ENCODE measurements at regions not wholly inside any gene's neighbourhood (a gene's known extent, or its start where the extent isn't known, plus 50 kb on each side); places are given as distances from the start of the nearest gene placed in this dataset.
A peak's percentile ranks its signal among the peaks of the same experiment; 100 is the strongest.

- no peak for DNase-seq
Observed at GRCh38 chr13:108156749-108157148, 58.6 kb downstream of the LIG4 start.

GRCh38 chr13:108155185-108156106 is 59.9 kb downstream of the LIG4 start:
- peak in 5 of 6 experiments; percentile 19 to 72 (median 43) for DNase-seq

GRCh38 chr13:108154421-108154858 is 60.9 kb downstream of the LIG4 start:
- no peak for DNase-seq

- no peak for DNase-seq
Observed at GRCh38 chr13:108146642-108147041, 68.7 kb downstream of the LIG4 start.

- DNase-seq, result no peak
Observed at GRCh38 chr13:108142702-108143436, 72.5 kb downstream of the LIG4 start.

GRCh38 chr13:108137176-108137575 is 78.2 kb downstream of the LIG4 start:
- DNase-seq, result no peak

GRCh38 chr13:108127406-108127805 is 87.9 kb downstream of the LIG4 start:
- DNase-seq, result no peak

- DNase-seq, result no peak
Observed at GRCh38 chr13:108126056-108126455, 89.3 kb downstream of the LIG4 start.

- DNase-seq, result no peak
Observed at GRCh38 chr13:108121406-108121805, 93.9 kb downstream of the LIG4 start.

GRCh38 chr13:108120856-108121255 is 94.5 kb downstream of the LIG4 start:
- DNase-seq, result no peak

GRCh38 chr13:108120302-108120701 is 95.0 kb downstream of the LIG4 start:
- DNase-seq, result no peak

- no peak for DNase-seq
Observed at GRCh38 chr13:108115738-108116137, 99.6 kb downstream of the LIG4 start.

- no peak for DNase-seq
Observed at GRCh38 chr13:108113407-108113806, 101.9 kb downstream of the LIG4 start.

- no peak for DNase-seq
Observed at GRCh38 chr13:108104736-108105135, 110.6 kb downstream of the LIG4 start.

GRCh38 chr13:108102771-108103170 is 112.6 kb downstream of the LIG4 start:
- DNase-seq, result no peak

- no peak for DNase-seq
Observed at GRCh38 chr13:108096301-108096915, 118.9 kb downstream of the LIG4 start.

- DNase-seq, result peak in 3 of 6 experiments; percentile 1 to 42 (median 16)
Observed at GRCh38 chr13:108095036-108095435, 120.3 kb downstream of the LIG4 start.

- no peak for DNase-seq
Observed at GRCh38 chr13:108093616-108094015, 121.7 kb downstream of the LIG4 start.

GRCh38 chr13:108087810-108088209 is 127.5 kb downstream of the LIG4 start:
- DNase-seq, result no peak

- no peak for DNase-seq
Observed at GRCh38 chr13:108086678-108087077, 128.7 kb downstream of the LIG4 start.

GRCh38 chr13:108084840-108085239 is 130.5 kb downstream of the LIG4 start:
- DNase-seq, result no peak

GRCh38 chr13:108083056-108083455 is 132.3 kb downstream of the LIG4 start:
- no peak for DNase-seq

GRCh38 chr13:108082481-108082880 is 132.9 kb downstream of the LIG4 start:
- DNase-seq, result no peak

Data from stimulated activated naive CD4-positive, alpha-beta T cell (primary cell).